ENCODE measurements at regions not wholly inside any gene's neighbourhood (a gene's known extent, or its start where the extent isn't known, plus 50 kb on each side); places are given as distances from the start of the nearest gene placed in this dataset.

- no peak for TF ChIP-seq GABPA (IDR thresholded peaks at IDR 0.05; ENCODE audit: low read depth)
- no peak for TF ChIP-seq CTCF (IDR thresholded peaks at IDR 0.05; ENCODE audit: insufficient read depth, low read length)
Observed at GRCh38 chr12:18979401-18980126, 150.0 kb upstream of the PLEKHA5 start.

Data from HL-60 (cell line).